GM23338 (cell line): ENCODE measurements at regions not wholly inside any gene's neighbourhood (a gene's known extent, or its start where the extent isn't known, plus 50 kb on each side); places are given as distances from the start of the nearest gene placed in this dataset.

Experiments
- ATAC-seq: fragments of 200-7000 bp; cut with Tn5 transposase; 3 replicates; pipeline ENCODE4 v1.9.1; 2020
- DNase-seq: peaks from one replicate; pipeline ENCODE4 v3.0.0-alpha.2; 2015; ENCODE audit warnings: low spot score
- H2AFZ ChIP-seq: fragments of 200-600 bp; sonication (generic); 2 replicates; pipeline ENCODE4 v1.8.0; 2016; ENCODE audit warnings: antibody characterized with exemption, mild to moderate bottlenecking, moderate library complexity
- H3F3A ChIP-seq: fragments of 200-600 bp; sonication (generic); replicated peaks from 2 replicates; pipeline ENCODE4 v1.8.0; 2017; ENCODE audit warnings: antibody characterized with exemption, mixed run types, low read depth
- H3K27ac ChIP-seq: fragments of 200-600 bp; sonication (generic); 2 replicates; pipeline ENCODE4 v1.6.1; 2016; ENCODE audit warnings: low read depth
- H3K27me3 ChIP-seq: fragments of 200-600 bp; sonication (generic); 2 replicates; pipeline ENCODE4 v1.8.0; 2016; ENCODE audit warnings: mild to moderate bottlenecking, mixed run types, moderate library complexity; ENCODE audit not compliant: insufficient read depth
- H3K36me3 ChIP-seq: fragments of 200-600 bp; sonication (generic); 2 replicates; pipeline ENCODE4 v1.8.0; 2016; ENCODE audit warnings: mild to moderate bottlenecking; ENCODE audit not compliant: insufficient read depth
- H3K4me1 ChIP-seq: fragments of 200-600 bp; sonication (generic); 2 replicates; pipeline ENCODE4 v1.8.0; 2016; ENCODE audit warnings: mild to moderate bottlenecking, moderate library complexity; ENCODE audit not compliant: insufficient read depth
- H3K4me2 ChIP-seq: fragments of 200-600 bp; sonication (generic); 2 replicates; pipeline ENCODE4 v1.7.1; 2017; ENCODE audit warnings: mixed run types
- H3K4me3 ChIP-seq: fragments of 200-600 bp; sonication (generic); 2 replicates; pipeline ENCODE4 v1.6.1; 2016; ENCODE audit warnings: mixed run types
- H3K79me2 ChIP-seq: fragments of 200-600 bp; sonication (generic); replicated peaks from 2 replicates; pipeline ENCODE4 v1.8.0; 2017; ENCODE audit warnings: mild to moderate bottlenecking; ENCODE audit not compliant: insufficient read depth
- H3K9me2 ChIP-seq: fragments of 200-600 bp; sonication (generic); 2 replicates; pipeline ENCODE4 v1.8.0; 2017; ENCODE audit not compliant: insufficient read depth
- H4K20me1 ChIP-seq: fragments of 200-600 bp; sonication (generic); replicated peaks from 2 replicates; pipeline ENCODE4 v1.8.0; 2017; ENCODE audit warnings: mild to moderate bottlenecking; ENCODE audit not compliant: insufficient read depth
- H3K27ac Mint-ChIP-seq: 2 replicates; pipeline ENCODE4 v1.8.0; 2020; ENCODE audit warnings: inconsistent platforms, mild to moderate bottlenecking, moderate library complexity, mixed read lengths
- H3K27me3 Mint-ChIP-seq: 3 replicates; pipeline ENCODE4 v1.8.0; 2022; ENCODE audit warnings: low read depth, mild to moderate bottlenecking, moderate library complexity, mixed read lengths, inconsistent platforms; ENCODE audit not compliant: insufficient read depth, poor library complexity
- H3K36me3 Mint-ChIP-seq: 3 replicates; pipeline ENCODE4 v1.8.0; 2021; ENCODE audit warnings: low read depth, mild to moderate bottlenecking, inconsistent platforms, moderate library complexity, mixed read lengths
- H3K4me1 Mint-ChIP-seq: 3 replicates; pipeline ENCODE4 v1.8.0; 2020; ENCODE audit warnings: mild to moderate bottlenecking, inconsistent platforms, mixed read lengths
- H3K4me3 Mint-ChIP-seq: 3 replicates; pipeline ENCODE4 v1.8.0; 2021; ENCODE audit warnings: moderate library complexity, mild to moderate bottlenecking, inconsistent platforms, mixed read lengths
- H3K9me3 Mint-ChIP-seq: 3 replicates; pipeline ENCODE4 v1.8.0; 2020; ENCODE audit warnings: moderate library complexity, mild to moderate bottlenecking, inconsistent platforms, mixed read lengths
- CREB1 ChIP-seq: fragments of 250-450 bp; sonication (Bioruptor Pico); IDR thresholded peaks from 2 replicates; pipeline ENCODE4 v1.5.0; 2020; ENCODE audit warnings: low read depth, mild to moderate bottlenecking, moderate library complexity
- ETS1 ChIP-seq: IDR thresholded peaks from 2 replicates; pipeline ENCODE4 v1.6.1; 2016; ENCODE audit warnings: antibody characterized with exemption
- EZH2 ChIP-seq: fragments of 200-600 bp; sonication (generic); IDR thresholded peaks from one replicate; pipeline ENCODE4 v1.8.0; 2017; ENCODE audit warnings: antibody characterized with exemption, mild to moderate bottlenecking, low read depth; ENCODE audit not compliant: unreplicated experiment
- EZH2phosphoT487 ChIP-seq: fragments of 200-600 bp; sonication (generic); IDR thresholded peaks from one replicate; pipeline ENCODE4 v1.8.1; 2018; ENCODE audit warnings: antibody characterized with exemption; ENCODE audit not compliant: unreplicated experiment
- JUNB ChIP-seq: IDR thresholded peaks from one replicate; pipeline ENCODE4 v1.6.1; 2016; ENCODE audit warnings: antibody characterized with exemption; ENCODE audit not compliant: unreplicated experiment
- NANOG ChIP-seq: IDR thresholded peaks from 2 replicates; pipeline ENCODE4 v1.6.1; 2016; ENCODE audit warnings: antibody characterized with exemption, borderline replicate concordance
- POLR2AphosphoS5 ChIP-seq: IDR thresholded peaks from 2 replicates; pipeline ENCODE4 v1.6.1; 2016; ENCODE audit warnings: antibody characterized with exemption, low read depth
- REST ChIP-seq: IDR thresholded peaks from one replicate; pipeline ENCODE4 v1.6.1; 2018; ENCODE audit warnings: antibody characterized with exemption; ENCODE audit not compliant: unreplicated experiment
- STAT1 ChIP-seq: IDR thresholded peaks from one replicate; pipeline ENCODE4 v1.6.1; 2016; ENCODE audit warnings: antibody characterized with exemption; ENCODE audit not compliant: unreplicated experiment
- ZNF114 ChIP-seq: fragments of 250-450 bp; sonication (Bioruptor Pico); IDR thresholded peaks from 2 replicates; pipeline ENCODE4 v1.5.0; 2020; ENCODE audit warnings: mild to moderate bottlenecking, moderate library complexity
- ZNF331 ChIP-seq: fragments of 250-450 bp; sonication (Bioruptor Pico); IDR thresholded peaks from 2 replicates; pipeline ENCODE4 v1.5.0; 2020; ENCODE audit warnings: low read depth, mild to moderate bottlenecking, moderate library complexity
- TF ChIP-seq, protein P1 (sequence below), 2 experiments: fragments of 200-600 bp in 1 of 2; sonication (generic) in 1 of 2; conservative IDR thresholded peaks; 2 replicates each; pipeline versions ENCODE4 v1.5.1 to v1.6.1; 2016 to 2017; ENCODE audit warnings: antibody characterized with exemption in 2 of 2, low read depth in 2 of 2, mild to moderate bottlenecking in 2 of 2, moderate library complexity in 1 of 2
- TF ChIP-seq, protein P2 (sequence below): fragments of 250-450 bp; sonication (Bioruptor Pico); IDR thresholded peaks from 2 replicates; pipeline ENCODE4 v1.5.0; 2020; ENCODE audit warnings: mild to moderate bottlenecking, moderate library complexity

GRCh38 chr14:97426776-97427175, 629.6 kb downstream of the VRK1 start:
- Histone ChIP-seq H4K20me1 (no peaks in the 10 kb centered on the region), H3K9me2 (peaks cover 22% of the 10 kb centered on the region; the same call in 1 of the 2 replicates), H3K4me3 (no peak overlapping the region), H2AFZ (no peak overlapping the region), H3F3A (no peaks in the 10 kb centered on the region), H3K27ac (no peak overlapping the region), H3K4me1 (peaks cover 5% of the 10 kb centered on the region; the same call in 1 of the 2 replicates), H3K4me2 (no peak overlapping the region), H3K27me3 (no peaks in the 10 kb centered on the region), H3K79me2 (no peaks in the 10 kb centered on the region), H3K36me3 (no peaks in the 10 kb centered on the region)
- Mint-ChIP-seq H3K27ac (no peak overlapping the region), H3K9me3 (peaks cover 4% of the 10 kb centered on the region; the same call in 1 of the 3 replicates), H3K27me3 (peaks cover 3% of the 10 kb centered on the region), H3K36me3 (no peaks in the 10 kb centered on the region), H3K4me1 (0 out of 3 replicates have a peak, but pooled peaks cover 3% of the 10 kb centered on the region), H3K4me3 (no peak overlapping the region)
- DNase-seq: no peak
- no peak for ATAC-seq
- TF ChIP-seq EZH2: no peak
- no peak for TF ChIP-seq ZNF331 (CRISPR knock-in tag)
- TF ChIP-seq ETS1: no peak
- no peak for TF ChIP-seq NANOG
- TF ChIP-seq JUNB: no peak
- TF ChIP-seq, protein P1, sequence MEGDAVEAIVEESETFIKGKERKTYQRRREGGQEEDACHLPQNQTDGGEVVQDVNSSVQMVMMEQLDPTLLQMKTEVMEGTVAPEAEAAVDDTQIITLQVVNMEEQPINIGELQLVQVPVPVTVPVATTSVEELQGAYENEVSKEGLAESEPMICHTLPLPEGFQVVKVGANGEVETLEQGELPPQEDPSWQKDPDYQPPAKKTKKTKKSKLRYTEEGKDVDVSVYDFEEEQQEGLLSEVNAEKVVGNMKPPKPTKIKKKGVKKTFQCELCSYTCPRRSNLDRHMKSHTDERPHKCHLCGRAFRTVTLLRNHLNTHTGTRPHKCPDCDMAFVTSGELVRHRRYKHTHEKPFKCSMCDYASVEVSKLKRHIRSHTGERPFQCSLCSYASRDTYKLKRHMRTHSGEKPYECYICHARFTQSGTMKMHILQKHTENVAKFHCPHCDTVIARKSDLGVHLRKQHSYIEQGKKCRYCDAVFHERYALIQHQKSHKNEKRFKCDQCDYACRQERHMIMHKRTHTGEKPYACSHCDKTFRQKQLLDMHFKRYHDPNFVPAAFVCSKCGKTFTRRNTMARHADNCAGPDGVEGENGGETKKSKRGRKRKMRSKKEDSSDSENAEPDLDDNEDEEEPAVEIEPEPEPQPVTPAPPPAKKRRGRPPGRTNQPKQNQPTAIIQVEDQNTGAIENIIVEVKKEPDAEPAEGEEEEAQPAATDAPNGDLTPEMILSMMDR (conservative IDR thresholded peaks at IDR 0.05; ENCODE audit: low read depth in 2 of 2): no peak
- TF ChIP-seq EZH2phosphoT487: no peak
- TF ChIP-seq STAT1: no peak
- TF ChIP-seq, protein P2, sequence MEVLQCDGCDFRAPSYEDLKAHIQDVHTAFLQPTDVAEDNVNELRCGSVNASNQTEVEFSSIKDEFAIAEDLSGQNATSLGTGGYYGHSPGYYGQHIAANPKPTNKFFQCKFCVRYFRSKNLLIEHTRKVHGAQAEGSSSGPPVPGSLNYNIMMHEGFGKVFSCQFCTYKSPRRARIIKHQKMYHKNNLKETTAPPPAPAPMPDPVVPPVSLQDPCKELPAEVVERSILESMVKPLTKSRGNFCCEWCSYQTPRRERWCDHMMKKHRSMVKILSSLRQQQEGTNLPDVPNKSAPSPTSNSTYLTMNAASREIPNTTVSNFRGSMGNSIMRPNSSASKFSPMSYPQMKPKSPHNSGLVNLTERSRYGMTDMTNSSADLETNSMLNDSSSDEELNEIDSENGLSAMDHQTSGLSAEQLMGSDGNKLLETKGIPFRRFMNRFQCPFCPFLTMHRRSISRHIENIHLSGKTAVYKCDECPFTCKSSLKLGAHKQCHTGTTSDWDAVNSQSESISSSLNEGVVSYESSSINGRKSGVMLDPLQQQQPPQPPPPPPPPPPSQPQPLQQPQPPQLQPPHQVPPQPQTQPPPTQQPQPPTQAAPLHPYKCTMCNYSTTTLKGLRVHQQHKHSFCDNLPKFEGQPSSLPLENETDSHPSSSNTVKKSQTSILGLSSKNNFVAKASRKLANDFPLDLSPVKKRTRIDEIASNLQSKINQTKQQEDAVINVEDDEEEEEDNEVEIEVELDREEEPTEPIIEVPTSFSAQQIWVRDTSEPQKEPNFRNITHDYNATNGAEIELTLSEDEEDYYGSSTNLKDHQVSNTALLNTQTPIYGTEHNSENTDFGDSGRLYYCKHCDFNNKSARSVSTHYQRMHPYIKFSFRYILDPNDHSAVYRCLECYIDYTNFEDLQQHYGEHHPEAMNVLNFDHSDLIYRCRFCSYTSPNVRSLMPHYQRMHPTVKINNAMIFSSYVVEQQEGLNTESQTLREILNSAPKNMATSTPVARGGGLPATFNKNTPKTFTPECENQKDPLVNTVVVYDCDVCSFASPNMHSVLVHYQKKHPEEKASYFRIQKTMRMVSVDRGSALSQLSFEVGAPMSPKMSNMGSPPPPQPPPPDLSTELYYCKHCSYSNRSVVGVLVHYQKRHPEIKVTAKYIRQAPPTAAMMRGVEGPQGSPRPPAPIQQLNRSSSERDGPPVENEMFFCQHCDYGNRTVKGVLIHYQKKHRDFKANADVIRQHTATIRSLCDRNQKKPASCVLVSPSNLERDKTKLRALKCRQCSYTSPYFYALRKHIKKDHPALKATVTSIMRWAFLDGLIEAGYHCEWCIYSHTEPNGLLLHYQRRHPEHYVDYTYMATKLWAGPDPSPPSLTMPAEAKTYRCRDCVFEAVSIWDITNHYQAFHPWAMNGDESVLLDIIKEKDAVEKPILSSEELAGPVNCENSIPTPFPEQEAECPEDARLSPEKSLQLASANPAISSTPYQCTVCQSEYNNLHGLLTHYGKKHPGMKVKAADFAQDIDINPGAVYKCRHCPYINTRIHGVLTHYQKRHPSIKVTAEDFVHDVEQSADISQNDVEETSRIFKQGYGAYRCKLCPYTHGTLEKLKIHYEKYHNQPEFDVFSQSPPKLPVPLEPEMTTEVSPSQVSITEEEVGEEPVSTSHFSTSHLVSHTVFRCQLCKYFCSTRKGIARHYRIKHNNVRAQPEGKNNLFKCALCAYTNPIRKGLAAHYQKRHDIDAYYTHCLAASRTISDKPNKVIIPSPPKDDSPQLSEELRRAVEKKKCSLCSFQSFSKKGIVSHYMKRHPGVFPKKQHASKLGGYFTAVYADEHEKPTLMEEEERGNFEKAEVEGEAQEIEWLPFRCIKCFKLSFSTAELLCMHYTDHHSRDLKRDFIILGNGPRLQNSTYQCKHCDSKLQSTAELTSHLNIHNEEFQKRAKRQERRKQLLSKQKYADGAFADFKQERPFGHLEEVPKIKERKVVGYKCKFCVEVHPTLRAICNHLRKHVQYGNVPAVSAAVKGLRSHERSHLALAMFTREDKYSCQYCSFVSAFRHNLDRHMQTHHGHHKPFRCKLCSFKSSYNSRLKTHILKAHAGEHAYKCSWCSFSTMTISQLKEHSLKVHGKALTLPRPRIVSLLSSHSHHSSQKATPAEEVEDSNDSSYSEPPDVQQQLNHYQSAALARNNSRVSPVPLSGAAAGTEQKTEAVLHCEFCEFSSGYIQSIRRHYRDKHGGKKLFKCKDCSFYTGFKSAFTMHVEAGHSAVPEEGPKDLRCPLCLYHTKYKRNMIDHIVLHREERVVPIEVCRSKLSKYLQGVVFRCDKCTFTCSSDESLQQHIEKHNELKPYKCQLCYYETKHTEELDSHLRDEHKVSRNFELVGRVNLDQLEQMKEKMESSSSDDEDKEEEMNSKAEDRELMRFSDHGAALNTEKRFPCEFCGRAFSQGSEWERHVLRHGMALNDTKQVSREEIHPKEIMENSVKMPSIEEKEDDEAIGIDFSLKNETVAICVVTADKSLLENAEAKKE: no peak
- TF ChIP-seq POLR2AphosphoS5: no peak
- no peak for TF ChIP-seq CREB1 (CRISPR knock-in tag)
- no peak for TF ChIP-seq REST
- no peak for TF ChIP-seq ZNF114 (CRISPR knock-in tag)
